GM12878 (cell line): ENCODE measurements at regions not wholly inside any gene's neighbourhood (a gene's known extent, or its start where the extent isn't known, plus 50 kb on each side); places are given as distances from the start of the nearest gene placed in this dataset.

Experiments
- ATAC-seq: fragments of 200-7000 bp; cut with Tn5 transposase; 3 replicates; pipeline ENCODE4 v1.9.1; 2020; ENCODE audit warnings: mild to moderate bottlenecking, moderate library complexity
- BruUV-seq: library from RNA; stranded (reverse); fragments of 400-500 nt; replicated peaks from 2 replicates; lab custom pipeline; 2021; lab: Mats Ljungman, UMichigan
- CTCF ChIA-PET: fragments of 300-600 bp; sonication (Branson Sonifier 250); formaldehyde crosslinking; extraction: SDS; loops from one replicate; lab custom pipeline; 2021; ENCODE audit warnings: inconsistent platforms; lab: Yijun Ruan, JAX
- POLR2A ChIA-PET: fragments of 350-600 bp; formaldehyde crosslinking; extraction: SDS; loops from one replicate; lab custom pipeline; 2021; ENCODE audit warnings: inconsistent platforms; lab: Charles Lee
- RAD21 ChIA-PET: fragments of 300-600 bp; sonication (Branson Sonifier 250); formaldehyde crosslinking; loops from one replicate; lab custom pipeline; 2023; ENCODE audit warnings: antibody characterized with exemption; ENCODE audit not compliant: unreplicated experiment; lab: Charles Lee
- SMC1A ChIA-PET: fragments of 300-600 bp; sonication (Branson Sonifier 250); formaldehyde crosslinking; loops from one replicate; lab custom pipeline; 2023; ENCODE audit not compliant: unreplicated experiment, uncharacterized antibody; lab: Charles Lee
- DNase-seq: peaks from one replicate; pipeline ENCODE4 v3.0.0-alpha.2; 2011; ENCODE audit warnings: low read depth, low spot score
- FAIRE-seq: peaks from 3 replicates; lab custom pipeline; 2011; peaks lifted over from hg19 to GRCh38; lab: Jason Lieb, UNC
- H2AFZ ChIP-seq: 2 replicates; pipeline ENCODE4 v1.6.0; 2011; ENCODE audit warnings: low read depth, low read length, control low read depth; ENCODE audit not compliant: control insufficient read depth
- H3K27ac ChIP-seq: 2 replicates; pipeline ENCODE4 v1.5.1; 2011; ENCODE audit warnings: control low read depth; ENCODE audit not compliant: control insufficient read depth, insufficient read depth
- H3K27me3 ChIP-seq, 2 experiments: replicated peaks in 1 of 2; 2 replicates each; pipeline versions ENCODE4 v1.6.0 to v1.6.1; 2011; ENCODE audit warnings: low read length in 1 of 2; ENCODE audit not compliant: control insufficient read depth in 2 of 2, insufficient read depth in 2 of 2
- H3K36me3 ChIP-seq, 2 experiments: 2 replicates each; pipeline ENCODE4 v1.5.1; 2011; ENCODE audit warnings: low read length in 1 of 2; ENCODE audit not compliant: control insufficient read depth in 2 of 2, insufficient read depth in 2 of 2
- H3K4me1 ChIP-seq: 2 replicates; pipeline ENCODE4 v1.6.1; 2011; ENCODE audit warnings: mild to moderate bottlenecking, low read length, moderate library complexity, mixed read lengths; ENCODE audit not compliant: control insufficient read depth, insufficient read depth
- H3K4me2 ChIP-seq: 2 replicates; pipeline ENCODE4 v1.6.0; 2011; ENCODE audit warnings: control low read depth; ENCODE audit not compliant: control insufficient read depth, insufficient read depth
- H3K4me3 ChIP-seq: fragments of 200-600 bp; sonication (generic); 2 replicates; pipeline ENCODE4 v1.5.1; 2016
- H3K79me2 ChIP-seq: 2 replicates; pipeline ENCODE4 v1.6.0; 2011; ENCODE audit warnings: low read length; ENCODE audit not compliant: control insufficient read depth, insufficient read depth
- H3K9ac ChIP-seq: 2 replicates; pipeline ENCODE4 v1.8.0; 2011; ENCODE audit warnings: low read length, control low read depth, mixed read lengths; ENCODE audit not compliant: control insufficient read depth, insufficient read depth
- H3K9me3 ChIP-seq: replicated peaks from 3 replicates; pipeline ENCODE4 v1.5.1; 2011; ENCODE audit warnings: mild to moderate bottlenecking, low read length; ENCODE audit not compliant: control insufficient read depth, insufficient read depth
- H4K20me1 ChIP-seq: 2 replicates; pipeline ENCODE4 v1.6.0; 2011; ENCODE audit not compliant: control insufficient read depth, insufficient read depth
- RAD51 ChIP-seq: fragments of 450-650 bp; IDR thresholded peaks from 2 replicates; pipeline ENCODE4 v1.6.1; 2016; ENCODE audit warnings: moderate library complexity, mild to moderate bottlenecking, inconsistent platforms
- SMARCA5 ChIP-seq: fragments of 450-650 bp; IDR thresholded peaks from 2 replicates; pipeline ENCODE4 v1.6.1; 2017; ENCODE audit warnings: mild to moderate bottlenecking
- STAT3 ChIP-seq: IDR thresholded peaks from 2 replicates; pipeline ENCODE4 v1.6.1; 2011; ENCODE audit warnings: low read depth, low read length, improper control_type of control experiment
- YY1 ChIP-seq: IDR thresholded peaks from 2 replicates; pipeline ENCODE4 v1.6.1; 2011; ENCODE audit warnings: low read depth, mild to moderate bottlenecking, low read length
- WGBS: methylation state at CpG from one replicate; pipeline ENCODE4 v1.1.6; 2016; ENCODE audit warnings: low lambda C conversion rate; ENCODE audit not compliant: insufficient replicate concordance, insufficient coverage; ENCODE audit errors: missing lambda C conversion rate; 5-methylcytosine and 5-hydroxymethylcytosine counted together
- in situ Hi-C: fragments of 300-500 bp; cut with MboI; formaldehyde crosslinking; loops from 9 replicates; pipeline ENCODE4 v1.14.3; 2018; ENCODE audit warnings: mixed read lengths
- intact Hi-C: fragments of 100-400 bp; cut with micrococcal nuclease; formaldehyde crosslinking; loops from one replicate; pipeline ENCODE4 v1.14.2; 2022; ENCODE audit not compliant: unreplicated experiment
- TF ChIP-seq, protein P1 (sequence below): fragments of 450-650 bp; IDR thresholded peaks from 2 replicates; pipeline ENCODE4 v1.6.1; 2017; ENCODE audit warnings: low read depth, mild to moderate bottlenecking, moderate library complexity

DNA sequence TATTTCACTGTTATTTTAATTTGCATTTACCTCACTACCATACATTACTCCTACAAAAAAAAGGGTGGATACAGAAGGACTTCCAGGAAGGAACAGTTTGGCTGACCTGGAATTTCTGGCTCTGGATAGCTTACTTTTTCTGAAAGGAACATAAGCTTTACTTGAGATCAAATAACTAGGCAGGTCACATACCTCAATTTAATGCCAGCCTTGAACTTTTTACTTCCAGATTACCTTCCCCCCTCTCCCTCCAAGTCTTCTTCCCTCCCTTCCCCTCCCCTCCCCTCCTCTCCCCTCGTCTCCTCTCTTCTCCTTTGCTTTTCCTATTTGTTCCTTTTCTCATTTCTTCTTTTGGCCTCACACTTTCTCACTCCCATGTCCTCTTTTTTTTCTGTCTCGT, 659.2 kb upstream of the AADAT start:
- H3K79me2 ChIP-seq: no peaks in the 10 kb centered on the region
- intact Hi-C loops (no loop called here), in situ Hi-C loops (no loop called here)
- H2AFZ ChIP-seq: no peak overlapping the region
- H3K27ac ChIP-seq: no peak overlapping the region
- H3K4me2 ChIP-seq: no peak overlapping the region
- H3K9ac ChIP-seq: no peak overlapping the region
- ChIA-PET POLR2A (no interaction called here), SMC1A (no interaction called here), RAD21 (no interaction called here), CTCF (no interaction called here)
- DNase-seq (no peak), ATAC-seq (no peak), FAIRE-seq (no peak)
- H3K27me3 ChIP-seq: no peaks in the 10 kb centered on the region
- TF ChIP-seq RAD51: no peak
- H3K4me1 ChIP-seq: no peaks in the 10 kb centered on the region
- H3K9me3 ChIP-seq: no peaks in the 10 kb centered on the region; the same call in 2 of the 3 replicates
- H3K36me3 ChIP-seq: no peaks in the 10 kb centered on the region
- WGBS: 0% methylated on average over 2 of the region's 2 CpGs
- no peak overlapping the region for H3K4me3 ChIP-seq
- no peaks in the 10 kb centered on the region for H4K20me1 ChIP-seq
- no TSS peak for BruUV-seq

GRCh38 chr4:170743633-170744032, 653.9 kb upstream of the AADAT start:
- intact Hi-C loops: no loop called here
- no peaks in the 10 kb centered on the region for H3K79me2 ChIP-seq

More at GRCh38 chr4:170743633-170744032, 653.9 kb upstream of the AADAT start:
- TF ChIP-seq, protein P1, sequence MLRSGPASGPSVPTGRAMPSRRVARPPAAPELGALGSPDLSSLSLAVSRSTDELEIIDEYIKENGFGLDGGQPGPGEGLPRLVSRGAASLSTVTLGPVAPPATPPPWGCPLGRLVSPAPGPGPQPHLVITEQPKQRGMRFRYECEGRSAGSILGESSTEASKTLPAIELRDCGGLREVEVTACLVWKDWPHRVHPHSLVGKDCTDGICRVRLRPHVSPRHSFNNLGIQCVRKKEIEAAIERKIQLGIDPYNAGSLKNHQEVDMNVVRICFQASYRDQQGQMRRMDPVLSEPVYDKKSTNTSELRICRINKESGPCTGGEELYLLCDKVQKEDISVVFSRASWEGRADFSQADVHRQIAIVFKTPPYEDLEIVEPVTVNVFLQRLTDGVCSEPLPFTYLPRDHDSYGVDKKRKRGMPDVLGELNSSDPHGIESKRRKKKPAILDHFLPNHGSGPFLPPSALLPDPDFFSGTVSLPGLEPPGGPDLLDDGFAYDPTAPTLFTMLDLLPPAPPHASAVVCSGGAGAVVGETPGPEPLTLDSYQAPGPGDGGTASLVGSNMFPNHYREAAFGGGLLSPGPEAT: no peak
- no peak for TF ChIP-seq SMARCA5
- TF ChIP-seq YY1: no peak
- no peak for TF ChIP-seq STAT3
- Histone ChIP-seq H3K4me1 (no peaks in the 10 kb centered on the region), H3K9ac (no peak overlapping the region), H4K20me1 (no peaks in the 10 kb centered on the region), H3K4me3 (no peak overlapping the region), H2AFZ (no peak overlapping the region), H3K9me3 (no peaks in the 10 kb centered on the region; the same call in 2 of the 3 replicates), H3K36me3 (no peaks in the 10 kb centered on the region), H3K27ac (no peak overlapping the region), H3K27me3 (no peaks in the 10 kb centered on the region), H3K4me2 (no peak overlapping the region)
- SMC1A ChIA-PET: interaction anchor here (1.2 kb wide), 1 partner anchor 125 kb away, joined by 3 read pairs; no protein-coding TSS in a partner anchor
- BruUV-seq: no TSS peak
- DNase-seq (no peak), FAIRE-seq (no peak), ATAC-seq (no peak)
- in situ Hi-C loops: no loop called here
- POLR2A ChIA-PET: no interaction called here
- RAD21 ChIA-PET: no interaction called here
- WGBS: 43% methylated on average over 13 of the region's 13 CpGs
- CTCF ChIA-PET: no interaction called here
